GM19463 (cell line): ENCODE measurements at regions not wholly inside any gene's neighbourhood (a gene's known extent, or its start where the extent isn't known, plus 50 kb on each side); places are given as distances from the start of the nearest gene placed in this dataset.
"Not testable (repeated sequence)": the region's sequence is repeated elsewhere in the genome, so short reads cannot be mapped to it uniquely, and the experiment has no call there.

ENCODE experiments used
- ATAC-seq: cut with Tn5 transposase; IDR thresholded peaks from one replicate; pipeline ENCODE4 v1.9.1; 2021; ENCODE audit warnings: mild to moderate bottlenecking, moderate library complexity; ENCODE audit not compliant: unreplicated experiment

DNA sequence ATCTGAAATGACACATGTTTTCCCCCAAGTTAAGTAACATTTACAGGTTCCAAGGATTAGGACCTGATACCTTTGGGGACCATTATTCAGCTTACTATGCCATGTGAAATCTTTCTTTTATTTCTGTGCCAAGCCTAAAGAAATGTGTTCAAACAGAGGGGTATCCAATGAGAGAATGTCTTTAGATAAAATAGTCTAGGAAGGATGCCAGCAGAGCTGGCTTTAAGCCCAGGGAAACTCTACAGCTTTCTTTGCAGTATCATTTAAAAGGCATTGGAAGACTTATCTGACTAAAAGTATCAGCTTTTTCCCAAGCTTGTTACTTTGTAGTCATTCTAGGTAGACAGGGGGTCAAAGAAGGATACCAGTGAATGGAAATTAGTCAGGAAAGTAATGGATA, 860.4 kb downstream of the PLA2G4A start:
- ATAC-seq: no peak

DNA sequence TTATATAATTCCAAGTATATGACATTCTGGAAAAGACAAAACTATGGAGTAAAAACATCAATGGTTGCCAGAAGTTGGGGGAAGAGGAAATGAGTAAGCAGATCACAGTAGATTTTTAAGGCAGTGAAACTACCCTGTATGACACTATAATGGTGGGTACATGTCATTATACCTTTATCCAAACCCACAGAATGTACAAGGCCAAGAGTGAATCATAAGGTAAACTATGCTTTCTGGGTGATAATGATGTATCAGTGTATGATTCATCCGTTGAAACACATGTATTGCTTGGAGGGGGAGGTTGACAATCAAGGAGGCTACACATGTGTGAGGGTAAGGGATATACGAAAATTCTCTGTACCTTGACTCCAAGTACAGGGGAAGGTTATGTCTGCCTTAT, 862.7 kb downstream of the PLA2G4A start:
- no peak for ATAC-seq

DNA sequence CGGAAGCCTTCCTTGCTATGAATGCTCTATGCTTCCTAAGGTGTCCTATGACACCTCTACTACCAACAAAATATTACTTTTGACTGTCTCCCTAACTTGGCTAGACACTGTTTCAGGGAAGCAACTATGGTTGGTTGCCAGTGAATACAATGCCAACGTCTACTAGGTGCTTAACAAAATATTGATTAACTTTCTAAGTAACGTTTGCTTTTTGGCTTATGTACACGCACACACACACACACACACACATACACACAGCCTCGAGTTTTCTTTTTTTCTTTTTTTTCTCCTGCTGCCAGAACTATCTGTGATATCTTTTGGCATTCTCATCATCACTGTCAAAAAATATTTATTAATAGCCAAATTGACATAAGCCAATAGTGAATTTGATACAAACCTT, 864.0 kb downstream of the PLA2G4A start:
- no peak for ATAC-seq

DNA sequence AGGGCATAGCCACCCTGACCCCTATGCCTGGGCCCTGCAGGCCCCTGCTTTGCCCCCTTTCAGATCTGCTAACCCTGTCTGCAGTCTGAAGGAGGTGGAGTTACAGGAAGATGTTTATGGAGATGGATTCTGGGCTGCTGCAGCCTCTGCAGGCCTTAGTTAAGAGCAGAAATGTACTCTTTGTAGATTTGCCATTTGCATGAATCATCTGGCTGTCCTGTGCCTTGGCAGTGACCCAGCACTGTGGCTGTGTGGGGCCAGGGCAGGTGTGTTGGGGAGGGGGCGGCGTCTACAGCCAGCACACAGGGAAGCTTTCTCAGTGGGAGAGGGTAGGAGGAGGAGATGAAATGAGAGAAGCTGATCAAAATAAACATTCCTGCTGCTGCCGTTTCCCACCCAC, 867.3 kb downstream of the PLA2G4A start:
- no peak for ATAC-seq

DNA sequence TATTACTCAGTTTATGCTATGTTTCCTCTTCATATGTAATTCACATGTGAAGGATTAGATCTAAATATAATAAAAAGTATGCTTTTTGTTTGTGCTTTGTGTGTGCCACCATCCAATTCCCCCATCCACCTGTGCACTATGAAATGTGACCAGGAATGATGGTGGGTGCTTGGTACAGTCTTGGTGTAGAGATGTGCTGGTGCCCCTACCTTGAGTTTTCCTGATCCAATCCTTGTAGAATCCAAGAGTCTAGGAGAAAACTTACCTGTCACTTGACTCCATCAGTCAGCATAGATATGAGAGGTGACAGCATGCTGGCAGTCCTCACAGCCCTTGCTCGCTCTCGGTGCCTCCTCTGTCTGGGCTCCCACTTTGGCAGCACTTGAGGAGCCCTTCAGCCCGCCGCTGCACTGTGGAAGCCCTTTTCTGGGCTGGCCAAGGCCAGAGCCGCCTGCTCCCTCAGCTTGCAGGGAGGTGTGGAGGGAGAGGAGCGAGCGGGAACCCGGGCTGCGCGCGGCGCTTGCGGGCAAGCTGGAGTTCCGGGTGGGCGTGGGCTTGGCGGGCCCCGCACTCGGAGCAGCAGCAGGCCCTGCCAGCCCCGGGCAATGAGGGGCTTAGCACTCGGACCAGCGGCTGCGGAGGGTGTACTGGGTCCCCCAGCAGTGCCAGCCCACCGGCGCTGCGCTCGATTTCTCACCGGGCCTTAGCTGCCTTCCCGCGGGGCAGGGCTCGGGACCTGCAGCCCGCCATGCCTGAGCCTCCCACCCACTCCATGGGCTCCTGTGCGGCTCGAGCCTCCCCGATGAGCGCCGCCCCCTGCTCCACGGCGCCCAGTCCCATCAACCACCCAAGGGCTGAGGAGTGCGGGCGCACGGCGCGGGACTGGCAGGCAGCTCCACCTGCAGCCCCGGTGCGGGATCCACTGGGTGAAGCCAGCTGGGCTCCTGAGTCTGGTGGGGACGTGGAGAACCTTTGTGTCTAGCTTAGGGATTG, 874.7 kb downstream of the PLA2G4A start:
- ATAC-seq: not testable (repeated sequence)

DNA sequence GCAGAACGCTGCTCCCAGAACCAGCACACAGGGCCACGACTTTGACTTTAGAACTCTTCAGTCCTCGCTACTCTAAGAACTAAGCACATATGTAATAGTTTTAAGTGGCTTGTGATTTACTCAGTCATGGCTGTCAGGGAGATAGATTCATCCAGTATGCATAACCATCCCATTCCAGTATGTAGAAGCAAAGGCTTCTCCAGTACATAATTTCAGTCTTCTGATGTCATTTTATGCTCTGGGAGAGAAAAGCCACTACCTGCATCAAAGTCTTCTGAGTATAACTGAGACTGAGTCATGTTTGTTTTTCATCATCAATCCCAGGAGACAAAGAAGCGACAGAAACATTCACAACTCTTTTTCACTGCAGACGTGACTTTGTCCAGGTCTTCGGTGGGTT, 885.7 kb downstream of the PLA2G4A start:
- ATAC-seq: no peak

DNA sequence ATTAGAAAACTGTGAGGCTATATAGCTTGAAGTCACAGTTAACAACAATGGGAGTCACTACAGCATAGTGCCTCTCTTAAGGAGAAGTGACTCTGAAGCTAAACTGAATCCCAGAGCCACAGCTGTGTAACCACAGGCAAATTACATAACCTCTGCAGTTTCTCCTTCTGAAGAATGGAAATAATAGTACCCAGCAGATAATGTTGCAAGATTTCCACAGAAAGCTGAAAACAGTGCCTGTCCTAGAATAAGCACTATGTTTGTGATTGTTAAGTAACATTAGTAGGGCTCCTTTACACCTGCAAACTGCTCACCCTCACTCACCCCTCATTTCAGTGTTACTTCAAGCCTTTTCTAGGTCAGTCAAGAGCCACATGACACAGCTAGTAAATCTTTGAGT, 886.7 kb downstream of the PLA2G4A start:
- ATAC-seq: no peak

DNA sequence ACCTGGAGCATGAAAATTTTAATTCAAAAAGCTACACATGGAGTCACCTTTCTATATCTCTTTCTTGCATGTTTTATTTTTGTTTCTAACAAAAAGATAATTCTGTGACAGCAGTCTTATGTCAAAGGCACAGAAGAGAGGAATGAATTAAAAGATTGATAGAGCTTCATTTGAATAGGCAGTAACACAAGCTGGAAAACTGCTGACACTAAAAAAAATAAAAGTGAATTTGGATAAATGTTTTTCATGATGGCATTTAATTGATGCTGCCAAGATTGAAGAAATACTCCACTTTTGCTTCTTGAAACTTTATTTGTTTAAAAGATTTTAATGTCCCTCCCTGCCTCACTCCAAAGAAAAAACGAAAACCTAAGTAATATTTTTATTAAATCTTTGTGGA, 887.4 kb downstream of the PLA2G4A start:
- no peak for ATAC-seq

DNA sequence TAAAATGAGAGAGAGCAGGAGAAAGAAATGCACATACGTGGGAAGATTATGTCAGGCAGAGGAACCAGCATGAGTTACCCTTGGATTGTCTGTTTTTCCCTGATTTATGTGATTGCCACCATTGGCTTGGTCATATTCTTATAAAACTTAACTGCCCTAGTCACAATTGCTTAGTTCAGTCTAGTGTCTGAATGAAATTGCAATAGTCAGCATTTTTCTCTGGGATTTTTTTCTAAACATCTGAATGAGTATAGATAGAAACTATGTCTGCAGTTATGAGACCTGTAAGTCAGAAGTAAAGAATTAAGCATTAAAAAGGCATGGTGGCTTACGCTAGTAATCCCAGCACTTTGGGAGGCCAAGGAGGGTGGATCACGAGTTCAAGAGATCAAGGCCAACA, 889.8 kb downstream of the PLA2G4A start:
- ATAC-seq: no peak

DNA sequence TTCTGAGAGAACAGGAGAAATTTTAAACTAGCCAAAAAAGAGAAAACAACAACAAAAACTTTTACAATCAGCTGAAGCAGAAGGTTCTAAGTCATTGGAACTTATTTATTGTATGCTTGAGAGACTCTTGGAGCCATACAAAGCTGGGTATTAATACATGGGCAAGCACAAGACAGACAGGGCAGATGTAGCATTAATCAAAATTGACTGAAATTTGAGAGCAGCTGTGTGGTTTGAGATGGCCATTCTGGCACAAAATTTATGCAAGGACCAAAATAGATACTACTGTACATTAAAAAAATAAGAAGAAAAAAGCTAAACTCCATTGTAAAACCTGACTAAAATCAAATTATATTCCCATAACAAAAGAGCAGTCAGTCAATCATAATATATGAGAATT, 892.5 kb downstream of the PLA2G4A start:
- no peak for ATAC-seq

DNA sequence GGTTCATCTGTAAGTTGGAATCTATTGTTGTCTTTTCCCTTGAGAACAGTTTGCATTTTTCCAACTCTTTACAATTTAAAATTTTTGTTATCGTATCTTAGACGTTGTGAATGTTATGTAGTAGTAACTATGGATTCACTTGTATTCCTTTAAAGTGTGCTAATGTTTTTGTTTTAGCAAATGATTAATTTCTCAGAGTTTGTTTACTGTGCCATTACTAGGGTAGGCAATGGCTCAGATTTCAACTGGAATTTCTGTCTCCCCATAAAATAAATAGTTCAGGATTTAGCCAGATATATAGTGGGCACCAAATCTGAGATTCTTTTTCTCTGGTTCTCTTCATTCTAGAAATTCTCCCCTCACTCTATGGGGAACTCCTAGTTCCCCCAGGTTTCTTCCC, 896.5 kb downstream of the PLA2G4A start:
- ATAC-seq: no peak

DNA sequence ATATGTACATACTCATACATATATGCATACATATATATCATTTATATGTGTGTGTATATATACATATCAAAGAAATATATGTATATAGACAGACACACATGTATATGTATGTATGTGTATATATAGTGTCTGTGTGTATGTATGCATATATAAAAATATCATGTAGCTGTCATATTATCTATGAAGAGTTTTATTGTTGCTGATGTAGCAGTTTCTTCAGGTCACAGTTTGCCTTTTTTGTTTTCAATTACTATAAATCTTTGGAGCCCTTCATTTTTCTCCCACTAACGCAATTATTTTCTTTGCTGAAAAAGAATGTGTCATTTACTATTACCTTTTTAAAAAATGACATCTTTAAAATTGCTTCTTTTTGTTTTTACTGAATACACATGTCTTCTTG, 904.5 kb downstream of the PLA2G4A start:
- no peak for ATAC-seq

DNA sequence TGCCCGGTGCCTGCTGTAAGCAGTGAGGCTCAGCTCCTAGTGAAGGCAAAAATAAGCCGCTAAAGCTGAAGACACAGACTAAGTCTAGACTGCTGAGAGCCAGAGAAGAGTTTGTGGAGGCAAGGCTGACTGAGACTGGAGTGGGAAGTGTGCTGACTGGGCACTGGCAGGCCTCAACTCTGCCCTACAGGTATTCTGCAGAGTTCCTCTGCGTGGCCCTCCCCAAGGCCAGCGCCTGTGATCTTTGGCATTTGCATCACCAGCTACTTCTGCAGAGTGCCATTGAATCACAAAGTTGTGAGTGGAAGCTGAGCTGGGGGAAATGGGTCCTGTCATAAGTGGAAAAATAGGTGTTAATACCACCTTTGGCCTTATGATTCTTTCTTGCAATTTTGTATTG, 905.7 kb downstream of the PLA2G4A start:
- no peak for ATAC-seq

DNA sequence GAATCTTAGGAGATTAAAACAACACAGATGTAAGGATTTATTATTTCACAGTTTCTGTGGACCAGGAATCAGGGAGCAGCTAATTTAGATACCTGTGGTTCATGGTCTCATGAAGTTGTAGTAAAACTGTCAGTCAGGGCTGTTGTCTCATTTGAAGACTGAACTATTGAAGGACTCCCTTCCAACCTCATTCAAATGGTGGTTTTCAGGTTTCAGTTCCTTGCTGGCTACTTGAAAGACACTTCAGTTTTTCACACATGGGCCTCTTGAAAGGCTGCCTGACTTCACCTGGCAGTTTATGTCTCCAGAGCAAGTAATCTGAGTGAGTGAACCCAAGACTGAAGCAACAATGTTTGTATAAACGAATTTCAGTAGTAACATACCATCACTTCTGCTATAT, 915.9 kb downstream of the PLA2G4A start:
- peak; percentile 90 for ATAC-seq

DNA sequence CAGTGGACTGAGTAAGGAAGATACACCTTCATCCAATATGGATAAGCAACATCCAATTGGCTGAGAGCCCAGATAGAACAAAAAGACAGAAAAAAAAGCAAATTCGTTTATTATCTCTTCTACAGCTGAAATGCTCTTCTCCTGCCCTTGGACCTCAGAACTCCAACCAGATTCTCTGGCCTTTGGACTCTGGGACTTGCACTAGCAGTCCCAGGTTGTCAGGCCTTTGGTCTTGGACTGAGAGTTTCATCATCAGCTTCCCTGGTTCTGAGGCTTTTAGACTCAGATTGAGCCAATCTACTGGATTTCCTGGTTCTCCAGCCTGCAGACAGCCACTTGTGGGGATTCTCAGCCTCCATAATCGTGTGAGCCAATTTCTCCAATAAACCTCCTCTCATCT, 926.8 kb downstream of the PLA2G4A start:
- ATAC-seq: no peak

DNA sequence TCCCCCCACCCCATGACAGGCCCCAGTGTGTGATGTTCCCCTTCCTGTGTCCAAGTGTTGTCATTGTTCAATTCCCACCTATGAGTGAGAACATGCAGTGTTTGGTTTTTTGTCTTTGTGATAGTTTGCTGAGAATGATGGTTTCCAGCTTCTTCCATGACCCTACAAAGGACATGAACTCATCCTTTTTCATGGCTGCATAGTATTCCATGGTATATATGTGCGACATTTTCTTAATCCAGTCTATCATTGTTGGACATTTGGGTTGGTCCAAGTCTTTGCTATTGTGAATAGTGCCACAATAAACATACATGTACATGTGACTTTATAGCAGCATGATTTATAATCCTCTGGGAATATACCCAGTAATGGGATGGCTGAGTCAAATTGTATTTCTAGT, 927.9 kb downstream of the PLA2G4A start:
- not testable (repeated sequence) for ATAC-seq

DNA sequence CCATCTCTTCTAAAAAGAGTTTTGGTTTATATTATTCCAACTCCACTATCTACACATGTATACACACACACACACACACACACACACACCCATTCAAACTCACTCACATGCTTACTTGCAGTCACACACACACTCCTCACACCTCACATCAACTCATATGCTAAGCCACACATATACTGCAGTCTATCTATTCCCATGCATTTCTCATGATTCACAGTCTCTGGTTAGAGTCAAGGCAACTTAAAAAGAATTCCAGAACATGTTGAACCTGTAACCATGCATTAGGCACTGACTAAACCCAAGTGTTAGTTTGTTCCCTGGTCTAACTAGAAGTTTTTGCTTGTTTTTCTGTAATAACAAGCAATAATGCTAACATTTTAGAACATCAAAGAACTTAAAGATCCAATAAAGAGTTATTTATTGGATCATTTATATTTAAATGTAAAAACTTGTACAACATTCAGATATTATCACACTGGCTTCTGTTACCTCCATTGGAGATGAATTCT, 931.1 kb downstream of the PLA2G4A start:
- no peak for ATAC-seq

DNA sequence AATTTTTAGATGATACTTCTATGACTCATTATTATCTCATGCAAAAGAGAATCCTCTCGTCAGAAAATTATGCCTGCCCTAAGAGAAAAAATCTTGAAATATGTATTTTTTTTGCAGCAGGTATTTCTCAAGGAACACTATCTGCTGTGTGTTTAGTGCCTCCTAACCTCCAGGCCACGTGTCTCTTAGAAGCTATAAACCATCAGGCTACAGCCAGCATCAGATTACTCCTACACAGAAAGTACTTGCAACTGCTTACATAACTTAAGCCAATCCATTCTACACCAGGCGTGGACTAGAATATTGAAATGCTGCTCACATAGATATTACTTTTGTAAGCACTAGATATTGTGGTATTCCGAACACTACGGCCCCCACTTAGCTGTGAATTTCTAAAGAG, 933.4 kb downstream of the PLA2G4A start:
- ATAC-seq: no peak

DNA sequence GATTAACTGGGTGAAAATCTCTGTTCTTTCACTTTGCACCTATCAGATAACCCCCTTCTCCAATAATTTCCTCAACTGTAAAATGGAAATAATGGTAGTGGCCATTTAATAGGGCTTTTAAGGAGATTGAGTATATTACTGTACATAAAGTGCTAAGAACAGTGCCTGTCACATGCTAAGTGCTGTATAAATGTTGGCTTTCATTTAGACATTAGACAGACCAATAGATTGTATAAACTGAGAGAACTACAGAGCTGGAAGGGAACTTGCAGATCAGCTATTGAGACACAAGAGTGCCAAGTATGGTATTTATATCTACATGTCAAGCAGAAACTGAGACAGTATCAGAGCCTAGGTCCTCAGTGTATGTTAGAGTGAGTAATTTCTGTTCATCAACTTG, 934.7 kb downstream of the PLA2G4A start:
- ATAC-seq: no peak

DNA sequence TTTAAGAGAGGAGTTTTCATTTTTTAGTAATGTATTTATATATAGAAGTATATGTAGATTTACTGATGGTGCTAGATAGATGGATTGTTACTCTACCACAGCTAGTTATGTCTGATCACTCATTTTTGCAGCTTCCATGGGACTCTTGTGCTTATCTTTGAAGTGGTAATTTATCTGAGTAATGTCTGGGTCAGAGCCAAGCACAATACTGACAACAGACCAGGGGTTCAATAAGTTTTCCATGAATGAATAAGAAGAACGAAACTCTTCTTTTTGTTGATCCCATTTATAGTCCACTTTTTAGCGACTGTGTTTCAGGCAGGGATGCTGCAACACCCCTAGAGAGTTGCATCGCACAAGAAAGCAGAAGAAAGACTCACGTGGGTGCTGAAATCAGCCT, 935.2 kb downstream of the PLA2G4A start:
- ATAC-seq: no peak

DNA sequence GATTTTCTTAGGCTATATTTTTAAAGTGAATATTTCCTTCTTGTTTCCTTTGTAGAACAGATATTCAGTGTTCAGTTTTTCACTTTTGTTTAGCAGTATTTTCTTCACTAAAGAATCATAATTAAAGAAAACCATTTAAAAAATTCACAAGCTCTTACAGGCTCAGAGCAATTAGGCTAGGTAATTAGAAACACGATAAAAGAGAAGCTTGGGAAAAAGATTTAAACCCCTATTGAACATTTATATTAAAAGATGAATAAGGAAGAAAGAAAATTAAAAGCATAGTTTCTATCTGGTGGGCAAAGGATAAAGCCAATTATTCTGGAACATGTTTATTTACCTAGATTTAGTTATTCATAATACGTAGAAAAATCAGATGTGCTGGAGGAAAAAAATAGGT, 942.6 kb downstream of the PLA2G4A start:
- no peak for ATAC-seq

DNA sequence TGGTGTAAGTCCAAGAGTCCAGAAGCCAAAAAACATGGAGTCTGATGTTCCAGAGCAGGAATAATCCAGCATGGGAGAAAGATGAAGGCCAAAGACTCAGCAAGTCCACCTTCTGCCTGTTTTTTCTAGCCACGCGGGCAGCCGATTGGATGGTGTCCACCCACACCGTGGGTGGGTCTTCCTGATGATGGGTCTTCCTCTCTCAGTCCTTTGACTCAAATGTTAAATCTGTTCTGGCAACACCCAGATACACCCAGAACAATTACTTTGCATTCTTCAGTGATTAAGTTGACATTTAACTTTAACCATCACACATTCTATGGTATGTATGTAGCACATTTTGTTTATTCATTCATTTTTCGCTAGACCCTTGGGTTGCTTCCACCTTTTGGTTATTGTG, 944.4 kb downstream of the PLA2G4A start:
- no peak for ATAC-seq

DNA sequence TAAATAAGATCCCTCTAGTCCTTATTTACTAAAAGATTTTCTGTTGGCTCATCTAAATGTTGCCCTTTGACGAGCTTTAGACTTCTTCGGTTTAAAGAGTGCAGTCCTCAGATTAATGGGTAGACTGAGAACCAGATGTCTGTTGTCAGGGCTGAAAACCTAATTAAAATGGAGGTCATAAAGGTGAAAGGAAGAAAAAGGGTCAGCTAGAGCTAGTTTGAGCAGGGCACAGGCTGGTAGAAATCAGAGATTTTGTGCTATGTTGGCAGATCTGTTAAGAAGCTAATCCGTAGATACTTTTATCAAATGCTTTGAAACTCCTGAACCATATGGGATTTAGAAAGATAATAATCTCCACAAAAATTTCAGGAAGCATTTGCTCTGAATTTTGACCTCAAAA, 959.0 kb downstream of the PLA2G4A start:
- ATAC-seq: no peak
